Activated naive CD8-positive, alpha-beta T cell treated with anti-CD3 and anti-CD28 coated beads for 36 hours (primary cell): ENCODE measurements at regions not wholly inside any gene's neighbourhood (a gene's known extent, or its start where the extent isn't known, plus 50 kb on each side); places are given as distances from the start of the nearest gene placed in this dataset.
A peak's percentile ranks its signal among the peaks of the same experiment; 100 is the strongest.

Source experiments
- DNase-seq: peaks from one replicate; pipeline ENCODE4 v3.0.0; 2021
- H3K27ac Mint-ChIP-seq: one replicate; pipeline ENCODE4 v1.8.0; 2022; ENCODE audit warnings: mild to moderate bottlenecking, moderate library complexity, mixed read lengths
- H3K27me3 Mint-ChIP-seq: one replicate; pipeline ENCODE4 v1.8.0; 2022; ENCODE audit warnings: mild to moderate bottlenecking, mixed read lengths
- H3K36me3 Mint-ChIP-seq: one replicate; pipeline ENCODE4 v1.8.0; 2021; ENCODE audit warnings: mild to moderate bottlenecking, mixed read lengths
- H3K4me1 Mint-ChIP-seq: one replicate; pipeline ENCODE4 v1.8.0; 2021; ENCODE audit warnings: mixed read lengths
- H3K4me3 Mint-ChIP-seq: one replicate; pipeline ENCODE4 v1.8.0; 2022; ENCODE audit warnings: mild to moderate bottlenecking, moderate library complexity, mixed read lengths
- H3K9me3 Mint-ChIP-seq: one replicate; pipeline ENCODE4 v1.8.0; 2022; ENCODE audit warnings: mixed read lengths

- peaks cover 6% of the 10 kb centered on the region for H3K4me1 Mint-ChIP-seq
- no peak overlapping the region for H3K27ac Mint-ChIP-seq
Observed at GRCh38 chr6:21845439-21846140, 252.0 kb downstream of the SOX4 start.

GRCh38 chr6:21846541-21847451 lies 253.2 kb downstream of the SOX4 start:
- H3K9me3 Mint-ChIP-seq = no peaks in the 10 kb centered on the region
- no peaks in the 10 kb centered on the region for H3K36me3 Mint-ChIP-seq
- peak; percentile 12 for DNase-seq
- H3K4me3 Mint-ChIP-seq = no peak overlapping the region
- no peak overlapping the region for H3K27ac Mint-ChIP-seq
- peaks cover 19% of the 10 kb centered on the region for H3K27me3 Mint-ChIP-seq
- H3K4me1 Mint-ChIP-seq = peaks cover 6% of the 10 kb centered on the region

More at GRCh38 chr6:21845439-21846140, 252.0 kb downstream of the SOX4 start:
- Mint-ChIP-seq H3K36me3 (no peaks in the 10 kb centered on the region), H3K4me3 (no peak overlapping the region), H3K27me3 (peaks cover 19% of the 10 kb centered on the region), H3K9me3 (no peaks in the 10 kb centered on the region)
- no peak for DNase-seq

- Mint-ChIP-seq H3K4me1 (peaks cover 6% of the 10 kb centered on the region), H3K36me3 (no peaks in the 10 kb centered on the region), H3K9me3 (no peaks in the 10 kb centered on the region), H3K27ac (no peak overlapping the region), H3K4me3 (no peak overlapping the region), H3K27me3 (peaks cover 19% of the 10 kb centered on the region)
- DNase-seq = no peak
Observed at GRCh38 chr6:21847711-21848480, 254.3 kb downstream of the SOX4 start.

GRCh38 chr6:21850691-21851090 lies 257.1 kb downstream of the SOX4 start:
- H3K4me1 Mint-ChIP-seq = peaks cover 6% of the 10 kb centered on the region
- H3K36me3 Mint-ChIP-seq = no peaks in the 10 kb centered on the region
- no peaks in the 10 kb centered on the region for H3K9me3 Mint-ChIP-seq
- no peak overlapping the region for H3K4me3 Mint-ChIP-seq
- no peak overlapping the region for H3K27ac Mint-ChIP-seq
- H3K27me3 Mint-ChIP-seq = peaks cover 19% of the 10 kb centered on the region
- no peak for DNase-seq

- H3K36me3 Mint-ChIP-seq = no peaks in the 10 kb centered on the region
- H3K4me1 Mint-ChIP-seq = no peaks in the 10 kb centered on the region
- no peaks in the 10 kb centered on the region for H3K9me3 Mint-ChIP-seq
- H3K4me3 Mint-ChIP-seq = no peak overlapping the region
- no peaks in the 10 kb centered on the region for H3K27me3 Mint-ChIP-seq
- DNase-seq = no peak
- no peak overlapping the region for H3K27ac Mint-ChIP-seq
Observed at GRCh38 chr6:21855811-21856455, 262.4 kb downstream of the SOX4 start.

- H3K27ac Mint-ChIP-seq = no peak overlapping the region
- no peak for DNase-seq
- no peak overlapping the region for H3K4me3 Mint-ChIP-seq
- no peaks in the 10 kb centered on the region for H3K9me3 Mint-ChIP-seq
- H3K36me3 Mint-ChIP-seq = no peaks in the 10 kb centered on the region
- no peaks in the 10 kb centered on the region for H3K27me3 Mint-ChIP-seq
- H3K4me1 Mint-ChIP-seq = no peaks in the 10 kb centered on the region
Observed at GRCh38 chr6:21856456-21856825, 262.9 kb downstream of the SOX4 start.

- Mint-ChIP-seq H3K36me3 (no peaks in the 10 kb centered on the region), H3K27me3 (no peaks in the 10 kb centered on the region), H3K27ac (no peak overlapping the region), H3K9me3 (no peaks in the 10 kb centered on the region), H3K4me1 (no peaks in the 10 kb centered on the region), H3K4me3 (no peak overlapping the region)
- DNase-seq = no peak
Observed at GRCh38 chr6:21856844-21857243, 263.3 kb downstream of the SOX4 start.

- H3K27ac Mint-ChIP-seq = no peak overlapping the region
- H3K4me3 Mint-ChIP-seq = no peak overlapping the region
- H3K36me3 Mint-ChIP-seq = no peaks in the 10 kb centered on the region
- no peaks in the 10 kb centered on the region for H3K9me3 Mint-ChIP-seq
- H3K27me3 Mint-ChIP-seq = no peaks in the 10 kb centered on the region
- H3K4me1 Mint-ChIP-seq = no peaks in the 10 kb centered on the region
- DNase-seq = no peak
Observed at GRCh38 chr6:21858076-21858475, 264.5 kb downstream of the SOX4 start.

- no peaks in the 10 kb centered on the region for H3K36me3 Mint-ChIP-seq
- H3K9me3 Mint-ChIP-seq = no peaks in the 10 kb centered on the region
Observed at GRCh38 chr6:21859193-21859735, 265.7 kb downstream of the SOX4 start.

GRCh38 chr6:21861942-21862341 lies 268.4 kb downstream of the SOX4 start:
- no peak for DNase-seq
- H3K4me3 Mint-ChIP-seq = no peak overlapping the region
- H3K27me3 Mint-ChIP-seq = no peaks in the 10 kb centered on the region
- no peak overlapping the region for H3K27ac Mint-ChIP-seq
- H3K9me3 Mint-ChIP-seq = no peaks in the 10 kb centered on the region
- H3K4me1 Mint-ChIP-seq = no peaks in the 10 kb centered on the region
- H3K36me3 Mint-ChIP-seq = no peaks in the 10 kb centered on the region

More at GRCh38 chr6:21859193-21859735, 265.7 kb downstream of the SOX4 start:
- Mint-ChIP-seq H3K4me3 (no peak overlapping the region), H3K4me1 (no peaks in the 10 kb centered on the region), H3K27me3 (no peaks in the 10 kb centered on the region), H3K27ac (no peak overlapping the region)
- no peak for DNase-seq

- Mint-ChIP-seq H3K9me3 (no peaks in the 10 kb centered on the region), H3K36me3 (no peaks in the 10 kb centered on the region), H3K4me1 (no peaks in the 10 kb centered on the region), H3K27me3 (no peaks in the 10 kb centered on the region), H3K27ac (no peak overlapping the region), H3K4me3 (no peak overlapping the region)
- no peak for DNase-seq
Observed at GRCh38 chr6:21864206-21864605, 270.7 kb downstream of the SOX4 start.

GRCh38 chr6:21868226-21868625 lies 274.7 kb downstream of the SOX4 start:
- H3K27me3 Mint-ChIP-seq = no peaks in the 10 kb centered on the region

GRCh38 chr6:21869085-21869771 lies 275.7 kb downstream of the SOX4 start:
- DNase-seq = no peak
- H3K4me3 Mint-ChIP-seq = no peak overlapping the region
- H3K27ac Mint-ChIP-seq = no peak overlapping the region
- no peaks in the 10 kb centered on the region for H3K27me3 Mint-ChIP-seq
- no peaks in the 10 kb centered on the region for H3K9me3 Mint-ChIP-seq
- H3K4me1 Mint-ChIP-seq = no peaks in the 10 kb centered on the region
- no peaks in the 10 kb centered on the region for H3K36me3 Mint-ChIP-seq

More at GRCh38 chr6:21868226-21868625, 274.7 kb downstream of the SOX4 start:
- Mint-ChIP-seq H3K9me3 (no peaks in the 10 kb centered on the region), H3K27ac (no peak overlapping the region), H3K36me3 (no peaks in the 10 kb centered on the region), H3K4me1 (no peaks in the 10 kb centered on the region), H3K4me3 (no peak overlapping the region)
- DNase-seq = no peak
